OCI-LY7 (cell line): ENCODE measurements at regions not wholly inside any gene's neighbourhood (a gene's known extent, or its start where the extent isn't known, plus 50 kb on each side); places are given as distances from the start of the nearest gene placed in this dataset.

Experiments used
- BruUV-seq: library from RNA; stranded (reverse); fragments of 400-500 nt; replicated peaks from 2 replicates; lab custom pipeline; 2021; lab: Mats Ljungman, UMichigan
- CTCF ChIA-PET: fragments of 300-600 bp; sonication (Branson Sonifier 250); formaldehyde crosslinking; loops from one replicate; lab custom pipeline; 2022; ENCODE audit warnings: antibody characterized with exemption; ENCODE audit not compliant: unreplicated experiment; lab: Charles Lee
- POLR2A ChIA-PET: fragments of 300-600 bp; sonication (Branson Sonifier 250); formaldehyde crosslinking; loops from one replicate; lab custom pipeline; 2022; ENCODE audit warnings: antibody characterized with exemption; lab: Charles Lee
- DNase-seq: peaks from one replicate; pipeline ENCODE4 v3.0.0-alpha.2; 2015; ENCODE audit warnings: low spot score
- H2AFZ ChIP-seq: fragments of 200-600 bp; sonication (generic), shearing (Covaris generic); 2 replicates; pipeline ENCODE4 v1.6.1; 2014; ENCODE audit warnings: mild to moderate bottlenecking, antibody characterized with exemption, low read length, moderate library complexity
- H3K27ac ChIP-seq: fragments of 200-600 bp; sonication (generic); 2 replicates; pipeline ENCODE4 v1.5.1; 2014; ENCODE audit warnings: mixed run types, low read depth, mild to moderate bottlenecking, moderate library complexity, low read length, inconsistent platforms; ENCODE audit not compliant: poor library complexity, severe bottlenecking
- H3K36me3 ChIP-seq: fragments of 200-600 bp; sonication (generic); 2 replicates; pipeline ENCODE4 v1.6.1; 2014; ENCODE audit warnings: mild to moderate bottlenecking, antibody characterized with exemption, low read length, moderate library complexity, mixed read lengths; ENCODE audit not compliant: insufficient read depth
- H3K4me1 ChIP-seq: fragments of 200-600 bp; sonication (generic); 2 replicates; pipeline ENCODE4 v1.5.1; 2014; ENCODE audit warnings: mild to moderate bottlenecking, low read length; ENCODE audit not compliant: insufficient read depth, poor library complexity, severe bottlenecking
- H3K4me2 ChIP-seq: fragments of 200-600 bp; sonication (generic); 2 replicates; pipeline ENCODE4 v1.6.1; 2014; ENCODE audit warnings: mild to moderate bottlenecking, low read length
- H3K4me3 ChIP-seq: fragments of 200-600 bp; sonication (generic); 2 replicates; pipeline ENCODE4 v1.5.1; 2014; ENCODE audit warnings: mild to moderate bottlenecking, low read depth, low read length; ENCODE audit not compliant: poor library complexity, severe bottlenecking
- H3K79me2 ChIP-seq: fragments of 200-600 bp; sonication (generic); 2 replicates; pipeline ENCODE4 v1.6.1; 2016; ENCODE audit warnings: low read depth, mild to moderate bottlenecking, low read length, moderate library complexity, mixed read lengths; ENCODE audit not compliant: insufficient read depth
- H3K9me2 ChIP-seq: fragments of 200-600 bp; sonication (generic); 2 replicates; pipeline ENCODE4 v1.6.1; 2016; ENCODE audit warnings: mild to moderate bottlenecking, low read length, mixed read lengths; ENCODE audit not compliant: insufficient read depth
- H3K9me3 ChIP-seq: fragments of 200-600 bp; sonication (generic); 2 replicates; pipeline ENCODE4 v1.6.1; 2014; ENCODE audit warnings: mild to moderate bottlenecking, mixed run types, low read length, mixed read lengths
- H4K20me1 ChIP-seq: fragments of 200-600 bp; sonication (generic); 2 replicates; pipeline ENCODE4 v1.6.1; 2014; ENCODE audit warnings: mild to moderate bottlenecking, antibody characterized with exemption, low read length, moderate library complexity, mixed read lengths; ENCODE audit not compliant: insufficient read depth
- CTCF ChIP-seq: fragments of 200-600 bp; sonication (generic); conservative IDR thresholded peaks from 2 replicates; pipeline ENCODE4 v1.5.1; 2014; ENCODE audit warnings: mild to moderate bottlenecking, antibody characterized with exemption, low read length, moderate library complexity, mixed read lengths
- EZH2phosphoT487 ChIP-seq: fragments of 200-600 bp; sonication (generic); IDR thresholded peaks from 2 replicates; pipeline ENCODE4 v1.6.1; 2018; ENCODE audit warnings: low read depth, borderline replicate concordance, mild to moderate bottlenecking, mixed run types, antibody characterized with exemption, low read length, moderate library complexity, mixed read lengths
- intact Hi-C: fragments of 100-400 bp; cut with micrococcal nuclease; formaldehyde crosslinking; loops from one replicate; pipeline ENCODE4 v1.10.0; 2022; ENCODE audit not compliant: unreplicated experiment

DNA sequence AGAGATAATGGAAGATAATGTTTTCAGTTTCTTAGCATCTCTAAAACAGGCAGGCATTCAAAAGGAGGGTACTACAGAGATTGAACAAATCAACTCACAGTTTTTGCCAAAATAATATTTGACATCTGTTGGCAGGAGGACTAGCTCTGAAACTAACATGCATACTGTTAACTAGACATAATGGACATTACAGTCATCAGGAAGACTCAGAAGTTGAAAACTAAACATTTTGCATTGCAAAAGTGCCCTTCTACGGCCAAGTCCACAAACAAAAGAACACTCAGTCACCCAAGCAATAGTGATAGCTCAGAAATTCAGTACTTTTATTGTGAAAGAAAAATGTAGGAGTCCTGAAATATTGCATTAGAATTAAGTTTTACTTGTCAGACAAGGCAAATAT is 399.0 kb downstream of the HGF start:
- no peaks in the 10 kb centered on the region for H4K20me1 ChIP-seq
- intact Hi-C loops = no loop called here
- H3K36me3 ChIP-seq = no peaks in the 10 kb centered on the region
- BruUV-seq = no TSS peak
- no peak overlapping the region for H2AFZ ChIP-seq
- POLR2A ChIA-PET = interaction anchor here (0.7 to 0.8 kb wide), 3 partner anchors 9 to 13 kb away, joined by 3 to 4 read pairs (median 3); no protein-coding TSS in a partner anchor
- no peaks in the 10 kb centered on the region for H3K79me2 ChIP-seq
- no peak overlapping the region for H3K4me3 ChIP-seq
- DNase-seq = no peak
- H3K27ac ChIP-seq = no peak overlapping the region
- H3K9me2 ChIP-seq = no peaks in the 10 kb centered on the region
- CTCF ChIA-PET = no interaction called here
- H3K9me3 ChIP-seq = no peaks in the 10 kb centered on the region
- no peaks in the 10 kb centered on the region for H3K4me1 ChIP-seq
- no peak for TF ChIP-seq EZH2phosphoT487
- TF ChIP-seq CTCF = no peak
- no peak overlapping the region for H3K4me2 ChIP-seq

- Histone ChIP-seq H3K36me3 (no peaks in the 10 kb centered on the region), H3K9me3 (no peaks in the 10 kb centered on the region), H3K4me2 (no peak overlapping the region), H3K27ac (no peak overlapping the region), H2AFZ (no peak overlapping the region), H3K4me3 (no peak overlapping the region), H3K9me2 (no peaks in the 10 kb centered on the region), H4K20me1 (no peaks in the 10 kb centered on the region), H3K79me2 (no peaks in the 10 kb centered on the region), H3K4me1 (no peaks in the 10 kb centered on the region)
- TF ChIP-seq CTCF (no peak), EZH2phosphoT487 (no peak)
- POLR2A ChIA-PET = no interaction called here
- no peak for DNase-seq
- CTCF ChIA-PET = no interaction called here
- no TSS peak for BruUV-seq
- intact Hi-C loops = no loop called here
Observed at GRCh38 chr7:81367326-81367931, 402.4 kb downstream of the HGF start.

- no peak for TF ChIP-seq EZH2phosphoT487
- no peak for TF ChIP-seq CTCF
- H3K4me2 ChIP-seq = no peak overlapping the region
- H2AFZ ChIP-seq = no peak overlapping the region
- no TSS peak for BruUV-seq
- intact Hi-C loops = no loop called here
- DNase-seq = no peak
- ChIA-PET CTCF (no interaction called here), POLR2A (no interaction called here)
- H3K27ac ChIP-seq = no peak overlapping the region
- no peaks in the 10 kb centered on the region for H3K36me3 ChIP-seq
- H3K4me3 ChIP-seq = no peak overlapping the region
- H4K20me1 ChIP-seq = no peaks in the 10 kb centered on the region
- no peaks in the 10 kb centered on the region for H3K79me2 ChIP-seq
- H3K4me1 ChIP-seq = no peaks in the 10 kb centered on the region
- H3K9me3 ChIP-seq = no peaks in the 10 kb centered on the region
- no peaks in the 10 kb centered on the region for H3K9me2 ChIP-seq
Observed at GRCh38 chr7:81366546-81366945, 403.3 kb downstream of the HGF start.
